Stimulated activated CD8-positive, alpha-beta memory T cell treated with anti-CD3 and anti-CD28 coated beads, Interleukin-2, amount 100 ng/mL, for 1 hour (primary cell): ENCODE measurements at regions not wholly inside any gene's neighbourhood (a gene's known extent, or its start where the extent isn't known, plus 50 kb on each side); places are given as distances from the start of the nearest gene placed in this dataset.

Source experiments
- DNase-seq, 2 donors: peaks; one replicate each; pipeline ENCODE4 v3.0.0-alpha.2; 2020; ENCODE audit warnings: low read depth in 2 of 2

DNA sequence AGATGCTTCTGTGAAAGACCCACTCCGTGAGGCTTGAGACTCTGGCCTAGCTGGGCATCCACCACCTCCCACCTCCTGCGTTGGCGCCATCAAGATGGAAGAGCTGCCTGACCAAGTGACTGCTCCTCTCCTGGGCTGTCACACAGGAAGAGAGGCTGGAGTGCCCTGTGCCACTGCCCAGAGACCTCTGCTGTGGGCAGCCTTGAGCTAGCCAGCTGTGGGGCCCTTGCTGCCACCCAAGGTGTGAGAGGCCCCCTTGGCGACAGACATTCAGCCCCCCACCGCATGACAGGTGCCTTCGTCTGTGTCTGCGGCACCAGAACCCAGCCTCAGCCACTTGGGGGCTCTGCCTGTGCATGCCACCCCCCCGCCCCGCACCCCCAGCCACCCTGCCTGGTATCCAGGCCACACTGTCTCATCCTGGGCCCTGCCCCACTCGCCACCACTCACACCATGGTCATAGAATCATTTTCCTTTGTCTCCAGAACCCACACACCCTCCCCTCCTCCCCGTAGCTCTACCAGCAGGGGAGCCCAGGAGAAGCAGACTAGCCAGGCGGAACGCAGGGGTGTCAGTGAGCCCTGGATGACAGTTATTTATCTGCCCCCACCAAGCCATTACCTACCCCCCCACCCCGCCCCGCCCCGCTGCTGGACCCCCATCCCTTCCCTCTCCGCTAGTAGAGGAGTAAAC, 120.9 kb upstream of the LHX1 start:
- no peak for DNase-seq

DNA sequence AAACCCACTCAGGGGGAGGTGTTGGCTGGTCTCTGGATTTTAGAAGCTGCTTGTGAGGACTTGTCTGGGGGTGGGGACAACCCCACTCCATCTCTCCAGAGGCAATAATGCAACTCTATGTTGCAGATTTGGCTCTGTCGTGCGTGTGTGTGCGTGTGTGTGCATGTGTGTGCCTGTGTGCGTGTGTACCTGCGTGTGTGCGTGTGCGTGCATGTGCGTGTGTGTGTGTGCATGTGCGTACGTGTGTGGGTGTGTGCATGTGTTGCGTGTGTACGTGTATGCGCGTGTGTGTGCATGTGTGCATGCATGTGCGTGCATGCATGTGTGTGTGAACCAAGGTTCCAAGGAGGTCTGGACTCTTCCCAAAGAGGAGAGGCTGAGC, 120.4 kb upstream of the LHX1 start:
- DNase-seq: no peak

DNA sequence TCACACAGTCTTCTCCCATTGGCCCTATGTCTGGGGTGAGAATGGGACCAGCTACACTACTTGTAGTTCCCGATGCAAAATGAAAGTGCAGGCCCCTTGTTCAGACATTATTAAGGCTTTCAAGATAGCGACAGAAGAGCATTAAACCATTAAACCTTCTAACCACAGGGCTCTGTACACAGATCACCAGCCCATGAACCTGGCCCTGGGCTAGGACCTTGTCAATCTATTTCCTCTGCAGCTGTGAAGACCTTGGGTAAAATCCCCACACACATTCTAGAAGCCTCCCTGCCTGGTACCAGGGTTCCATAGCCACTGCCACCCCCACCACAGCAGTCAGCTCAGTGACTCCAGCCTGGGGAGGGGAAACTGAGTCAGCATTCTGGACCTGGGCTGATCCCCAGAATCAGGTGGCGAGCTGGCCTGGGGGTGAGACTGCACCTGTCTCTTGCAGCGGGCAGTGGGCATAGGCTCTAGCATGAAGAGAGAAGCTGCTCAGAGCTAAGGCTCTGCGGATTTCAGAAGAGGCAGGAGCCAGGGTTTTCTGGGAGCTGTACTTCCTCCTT, 119.7 kb upstream of the LHX1 start:
- no peak for DNase-seq

DNA sequence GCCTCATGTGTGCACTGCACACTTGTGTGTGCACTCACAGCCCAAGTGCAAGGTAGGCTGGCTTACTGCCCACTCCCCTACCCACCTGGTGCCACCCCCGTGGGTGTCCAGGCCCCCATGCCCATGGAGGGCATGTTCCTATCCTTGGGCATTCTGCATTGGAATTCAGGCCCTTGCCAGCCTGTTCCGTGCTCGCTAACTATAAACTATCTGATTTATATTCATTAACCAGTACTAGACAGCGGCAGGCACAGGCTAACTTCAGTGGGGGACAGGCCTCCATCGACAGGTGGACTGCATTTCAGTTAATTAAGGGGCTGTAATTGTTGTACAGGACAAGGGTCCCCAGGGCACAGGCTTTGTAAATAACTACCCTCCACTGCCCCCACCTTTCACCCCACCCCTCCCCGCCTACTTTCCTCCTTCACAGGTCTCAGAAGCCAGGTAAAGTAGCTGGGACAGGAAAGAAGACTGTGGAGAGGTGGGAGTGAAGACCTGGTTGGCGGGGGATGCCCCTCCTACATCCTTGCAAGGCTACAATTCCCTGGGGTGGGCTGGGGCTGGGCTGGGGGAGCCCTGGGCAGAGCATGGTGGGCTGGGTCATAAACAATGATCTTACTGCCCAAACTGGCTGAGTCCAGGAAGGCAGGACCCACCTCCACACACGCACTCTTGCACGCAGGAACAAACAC, 119.0 kb upstream of the LHX1 start:
- no peak for DNase-seq

DNA sequence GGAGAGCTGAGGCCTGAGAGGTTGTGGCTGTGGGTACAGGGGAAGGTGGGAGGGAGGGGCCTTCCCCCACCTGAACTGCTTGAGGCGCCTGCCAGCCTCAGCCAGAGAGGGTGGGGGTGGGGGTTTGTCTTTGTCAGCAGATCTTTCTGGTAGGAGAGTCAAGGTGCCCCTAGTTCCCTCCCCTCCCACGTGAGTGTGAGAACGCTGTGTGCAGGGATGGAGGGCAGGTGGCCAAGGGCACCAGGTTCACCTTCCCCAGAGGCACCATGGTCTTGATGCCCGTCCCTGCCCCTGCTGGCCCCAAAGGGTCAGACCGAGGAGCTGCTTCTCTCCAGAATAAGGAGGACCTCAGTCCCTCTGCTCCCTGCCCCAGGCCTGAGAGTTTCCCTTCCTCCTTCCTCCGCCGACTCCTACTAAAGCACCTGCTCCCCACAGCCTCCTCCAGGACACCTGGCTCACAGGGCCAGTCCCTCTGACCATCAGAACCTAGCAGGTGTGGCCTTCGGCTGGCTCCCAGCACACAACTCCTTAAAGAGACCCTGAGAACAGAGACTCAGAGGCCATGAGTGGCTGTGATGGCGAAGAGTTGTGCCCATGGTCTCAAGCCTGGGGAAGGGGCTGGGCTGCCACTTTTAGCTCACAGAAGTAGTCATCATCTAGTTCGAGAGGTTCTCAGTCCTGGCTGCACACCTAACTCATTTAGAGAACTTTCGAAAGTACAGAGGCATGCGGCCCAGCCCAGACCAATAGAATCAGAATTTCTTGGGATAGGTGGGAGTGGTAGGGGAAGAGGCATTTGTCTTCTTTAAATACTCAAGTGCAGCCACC, 113.2 kb upstream of the LHX1 start:
- DNase-seq: no peak

DNA sequence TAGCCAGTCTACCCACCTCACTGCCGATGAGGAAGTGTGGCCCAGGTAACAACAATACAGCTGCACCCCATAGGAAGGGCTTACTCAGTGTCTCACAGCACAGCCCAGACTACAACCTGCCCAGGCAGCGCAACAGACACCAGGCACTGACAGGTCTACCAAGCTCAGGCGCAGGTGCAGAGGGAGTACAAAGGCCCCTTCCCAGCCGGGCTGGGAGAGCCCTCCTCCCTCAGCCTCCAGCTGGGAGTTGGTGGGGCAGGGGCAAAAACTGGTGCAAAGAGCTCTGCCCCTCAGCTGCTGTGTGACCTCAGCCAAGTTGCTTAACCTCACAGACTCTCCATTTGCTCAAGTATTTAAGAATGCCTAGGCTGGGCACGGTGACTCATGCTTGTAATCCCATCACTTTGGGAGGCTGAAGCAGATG, 112.6 kb upstream of the LHX1 start:
- no peak for DNase-seq

DNA sequence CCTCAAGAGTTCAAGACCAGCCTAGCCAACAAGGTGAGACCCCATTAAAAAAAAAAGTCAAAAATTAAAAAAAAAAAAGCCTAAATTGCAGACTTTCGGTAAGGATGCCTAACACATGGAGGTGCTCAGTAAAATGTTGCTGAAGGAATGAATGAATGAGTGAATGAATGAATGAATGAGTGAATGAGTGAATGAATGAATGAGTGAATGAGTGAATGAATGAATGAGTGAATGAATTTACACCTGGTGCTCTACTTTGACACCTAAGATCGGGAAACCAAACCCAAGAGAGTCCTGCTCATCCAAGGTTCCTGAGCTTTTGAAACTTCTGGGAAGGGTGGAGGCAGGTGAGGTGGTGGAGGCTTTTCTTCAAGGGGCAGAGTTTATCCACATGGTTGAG, 112.2 kb upstream of the LHX1 start:
- no peak for DNase-seq

DNA sequence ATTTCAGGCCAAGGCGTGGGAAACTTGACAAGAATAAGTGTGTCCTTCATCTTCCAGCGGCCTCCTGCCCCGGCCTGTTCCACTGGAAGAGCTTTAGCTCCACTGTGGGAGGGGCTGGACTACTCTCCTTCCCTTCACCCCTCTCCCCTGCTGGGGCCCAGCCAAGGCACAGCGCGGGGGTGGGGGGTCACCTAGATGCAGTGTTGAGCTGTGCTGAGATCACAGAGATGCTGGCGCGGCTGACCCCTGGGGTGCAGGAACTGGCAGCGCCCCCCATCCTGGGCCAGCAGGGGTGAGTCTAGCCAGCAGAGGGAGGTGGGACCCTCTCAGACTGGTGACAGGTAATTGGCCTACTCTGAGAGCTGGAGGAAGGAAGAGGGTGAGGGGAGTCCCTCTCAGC, 111.8 kb upstream of the LHX1 start:
- no peak for DNase-seq

DNA sequence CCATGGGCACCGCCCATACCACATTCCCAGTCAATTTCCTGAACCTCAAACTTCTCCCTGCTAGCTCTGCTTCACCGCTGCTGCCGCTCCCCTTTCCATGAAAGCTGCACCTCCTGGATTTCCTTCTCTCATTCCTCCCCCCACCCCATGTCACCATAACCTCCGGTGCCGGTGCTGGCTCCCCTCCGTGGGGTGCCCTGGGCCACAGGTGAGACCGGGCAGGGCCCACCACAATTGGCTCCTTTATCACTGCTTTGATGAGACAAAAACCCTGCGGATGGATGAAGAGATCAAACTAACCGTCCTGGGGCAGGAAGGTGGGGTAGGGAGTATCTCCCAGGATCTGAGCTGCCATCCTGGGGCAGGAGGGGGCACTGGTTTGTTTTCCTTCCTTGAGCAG, 111.3 kb upstream of the LHX1 start:
- DNase-seq: no peak

DNA sequence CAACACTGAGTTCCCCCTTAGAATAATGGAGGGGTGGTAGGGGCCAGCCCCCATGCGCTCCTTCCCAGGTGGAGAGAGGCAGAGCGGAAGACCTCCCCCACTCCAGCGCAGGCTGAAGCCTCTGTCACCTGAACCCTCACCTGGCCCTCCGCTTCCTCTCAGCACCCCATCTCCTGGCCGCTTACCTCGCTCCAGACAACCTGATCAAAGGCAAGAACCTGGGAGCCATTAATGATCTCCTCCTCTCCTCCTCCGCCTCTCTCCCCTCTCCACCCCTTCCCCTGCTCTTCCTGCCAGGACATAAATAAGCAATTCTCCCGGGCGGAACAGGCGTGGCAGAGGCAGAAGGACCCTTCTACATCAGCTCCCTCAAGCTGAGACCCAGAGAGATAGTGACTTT, 110.2 kb upstream of the LHX1 start:
- DNase-seq: no peak

DNA sequence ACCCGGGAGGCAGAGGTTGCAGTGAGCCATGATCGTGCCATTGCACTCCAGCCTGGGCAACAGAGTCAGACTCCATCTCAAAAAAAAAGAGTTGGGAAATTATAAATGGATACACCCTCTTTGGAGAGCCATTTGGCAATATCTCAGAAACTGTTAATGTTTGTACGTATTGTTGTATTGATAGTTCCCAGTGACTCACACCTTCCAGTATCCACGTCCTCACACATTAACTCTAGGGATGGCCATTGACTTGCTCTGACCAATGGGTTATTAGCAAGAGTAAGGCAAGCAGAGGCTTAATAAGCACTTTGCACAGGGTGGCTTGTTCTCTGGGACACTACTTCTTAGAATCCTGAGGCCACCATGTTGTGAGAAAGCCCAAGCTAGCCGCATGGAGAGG, 107.6 kb upstream of the LHX1 start:
- DNase-seq: no peak

DNA sequence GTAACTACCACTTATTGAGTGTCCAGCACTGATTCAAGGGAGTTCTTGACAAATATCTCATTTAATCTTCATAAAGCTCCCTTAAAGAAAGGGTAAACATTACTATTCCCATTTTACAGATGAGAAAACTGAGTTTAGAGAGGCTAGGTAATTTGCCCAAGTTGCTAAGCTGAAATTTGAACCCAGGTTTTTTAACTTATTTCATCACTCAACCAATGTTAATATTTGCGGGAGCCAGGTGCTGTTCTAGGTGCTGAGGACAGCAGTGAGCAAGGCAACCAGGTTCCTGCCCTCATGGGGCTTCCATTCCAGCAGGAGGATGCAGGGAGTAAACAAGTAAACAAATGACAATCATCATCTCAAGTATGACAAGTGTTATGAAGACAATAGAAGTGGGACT, 104.0 kb upstream of the LHX1 start:
- no peak for DNase-seq

DNA sequence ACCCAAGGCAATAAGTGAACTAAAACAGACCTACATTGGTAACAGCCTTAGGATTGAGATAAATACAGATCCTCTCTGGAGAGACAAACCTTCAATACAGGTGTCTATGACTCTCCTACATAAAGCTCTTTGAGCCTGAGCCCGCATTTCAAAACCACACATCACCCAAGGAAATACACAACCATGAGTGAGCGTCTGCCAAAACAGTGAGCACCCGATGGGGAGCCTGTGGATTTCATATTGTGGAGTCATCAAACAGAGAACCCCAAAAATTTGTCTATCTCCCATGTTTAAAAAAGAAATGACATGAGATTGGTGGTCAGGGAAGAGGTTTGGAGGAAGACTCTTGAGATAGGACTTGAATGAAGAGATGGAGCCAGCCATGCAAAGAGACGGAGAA, 102.2 kb upstream of the LHX1 start:
- DNase-seq: no peak

DNA sequence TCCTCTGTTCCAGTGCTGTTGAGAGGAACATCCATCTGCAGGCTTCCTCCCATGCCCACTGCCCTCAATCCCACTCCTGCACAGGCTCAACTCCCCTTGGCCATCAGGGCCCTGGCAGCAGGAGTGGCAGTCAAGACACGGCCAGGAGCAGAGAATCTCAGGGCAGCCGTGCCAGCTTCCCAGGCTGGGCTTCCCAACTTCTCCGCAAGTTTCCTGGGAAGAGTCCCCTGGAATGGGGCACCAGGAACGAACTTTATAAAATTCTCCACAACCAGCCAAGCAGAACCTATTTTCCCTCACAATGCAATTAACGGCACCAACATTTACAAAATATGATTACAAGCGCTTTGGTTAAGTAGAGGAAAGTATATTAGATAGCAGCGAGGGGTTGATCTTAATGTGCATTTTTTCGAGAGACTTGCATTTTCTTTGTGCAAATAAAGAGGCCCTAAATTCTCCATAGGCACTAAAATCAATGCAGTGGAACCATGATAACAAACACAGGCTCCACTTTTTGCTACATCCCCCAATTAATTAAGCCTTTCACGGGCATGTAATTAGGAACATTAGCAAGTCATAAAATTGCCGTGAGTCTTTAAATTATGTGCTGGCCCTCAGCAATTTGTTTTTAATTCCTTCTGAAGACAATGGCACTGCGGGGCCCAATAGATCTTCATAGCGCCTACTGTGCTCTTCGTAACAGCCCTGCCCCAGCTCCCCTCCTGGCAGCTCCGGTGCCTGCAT, 99.9 kb upstream of the LHX1 start:
- DNase-seq: no peak

DNA sequence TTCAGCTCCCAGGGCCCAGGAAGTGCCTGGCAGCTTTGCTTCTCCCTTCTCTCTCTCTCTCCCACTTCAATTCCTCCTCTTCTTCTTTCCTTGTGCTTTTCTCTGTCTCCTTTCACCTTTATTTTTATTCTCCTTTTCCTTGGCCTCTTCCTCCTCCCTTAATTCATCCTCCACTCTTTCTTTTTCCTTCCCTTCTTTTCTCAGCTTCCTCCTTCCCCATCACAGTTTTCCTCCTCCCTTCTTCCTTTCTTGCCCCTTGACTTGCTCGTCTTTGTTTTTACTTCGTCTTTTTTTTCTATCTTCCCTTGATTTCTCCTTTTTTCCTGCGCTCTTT, 99.4 kb upstream of the LHX1 start:
- DNase-seq: no peak

DNA sequence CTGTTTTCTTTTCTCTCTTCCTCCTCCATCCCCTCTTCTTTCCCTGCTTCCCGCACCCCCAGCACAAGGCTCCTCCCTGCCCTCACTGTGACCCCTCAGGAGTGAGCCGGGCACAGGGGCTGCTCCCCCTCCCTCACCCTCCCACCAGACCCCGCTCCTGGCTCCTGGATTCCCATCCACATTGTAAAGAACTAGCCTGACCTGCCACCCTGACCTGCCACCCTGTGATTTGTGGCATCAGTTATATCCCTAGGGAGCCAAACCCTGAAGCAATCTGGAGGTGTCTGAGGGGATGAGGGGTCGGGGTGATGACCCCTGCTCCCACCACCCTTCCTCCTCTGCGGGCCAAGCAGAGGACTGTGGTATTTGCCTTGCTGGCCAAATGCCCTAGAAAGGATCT, 98.0 kb upstream of the LHX1 start:
- DNase-seq: no peak

DNA sequence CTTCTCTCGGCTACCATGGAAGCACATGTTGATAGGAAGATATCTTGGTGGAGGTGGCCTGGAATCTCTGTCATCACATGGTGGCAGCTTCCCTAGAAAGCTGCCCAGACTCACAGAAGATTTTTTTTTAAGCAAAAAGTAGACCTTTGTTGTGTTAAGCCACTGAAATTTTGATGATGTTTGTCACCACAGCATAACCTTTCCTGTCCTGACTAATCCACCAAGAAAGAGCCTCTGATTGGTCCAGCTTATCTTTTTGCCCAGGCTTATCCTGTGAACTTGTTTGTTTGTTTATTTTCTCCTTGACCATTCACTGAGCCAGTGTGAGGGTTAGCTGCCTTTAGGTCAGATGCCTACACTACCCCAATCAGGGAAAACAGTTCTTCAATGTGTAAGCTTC, 96.5 kb upstream of the LHX1 start:
- DNase-seq: no peak

DNA sequence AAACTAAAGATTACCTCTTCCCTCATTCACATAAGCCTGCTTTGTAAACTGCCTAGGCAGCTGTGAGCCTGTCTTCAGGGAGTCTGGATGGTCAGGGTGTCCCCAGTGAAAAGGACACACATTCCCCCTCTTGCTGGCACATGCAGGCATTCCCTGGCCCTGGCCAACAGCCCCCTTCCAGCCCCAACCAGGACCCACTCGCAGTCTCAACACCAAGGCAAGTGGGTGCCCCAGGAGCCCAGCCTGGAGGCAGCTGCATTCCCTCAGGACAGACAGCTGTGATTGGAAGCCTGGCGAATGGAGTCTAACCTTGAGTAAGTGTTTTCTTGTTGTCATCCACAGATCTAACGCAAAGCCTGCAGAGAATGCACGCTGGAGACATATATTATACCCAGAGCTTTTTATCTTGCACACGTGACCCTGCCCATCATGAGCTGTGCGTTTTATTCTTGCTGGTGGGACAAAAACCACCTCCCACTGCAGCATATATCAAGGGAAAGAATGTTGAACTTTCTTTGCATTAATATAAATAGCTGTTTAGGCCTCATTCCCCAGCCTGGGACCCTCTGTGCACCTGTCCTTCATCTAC, 95.0 kb upstream of the LHX1 start:
- DNase-seq: no peak

DNA sequence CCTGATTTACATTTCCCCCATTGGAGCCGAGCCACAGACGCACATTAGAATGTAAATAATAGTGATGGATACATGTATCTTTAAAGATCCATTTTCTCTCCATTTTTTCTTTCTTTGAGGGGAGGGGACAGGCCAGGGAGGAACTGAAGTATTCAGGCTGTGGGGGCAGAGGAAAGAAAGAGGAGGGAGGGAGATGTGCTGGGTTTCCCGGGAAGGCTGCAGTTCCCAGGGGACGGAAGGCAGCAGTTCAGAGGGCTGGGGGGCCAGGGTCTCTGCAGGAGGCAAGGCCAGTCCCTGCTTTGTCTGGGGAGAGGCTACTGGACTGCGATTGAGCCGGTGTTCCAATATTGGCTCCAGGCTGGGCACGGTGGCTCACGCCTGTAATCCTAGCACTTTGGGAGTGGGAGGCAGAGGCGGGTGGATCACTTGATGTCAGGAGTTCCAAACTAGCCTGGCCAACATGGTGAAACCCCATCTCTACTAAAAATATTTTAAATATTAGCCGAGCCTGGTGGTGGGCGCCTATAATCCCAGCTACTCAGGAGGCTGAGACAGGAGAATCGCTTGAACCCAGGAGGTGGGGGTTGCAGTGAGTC, 94.2 kb upstream of the LHX1 start:
- DNase-seq: no peak

DNA sequence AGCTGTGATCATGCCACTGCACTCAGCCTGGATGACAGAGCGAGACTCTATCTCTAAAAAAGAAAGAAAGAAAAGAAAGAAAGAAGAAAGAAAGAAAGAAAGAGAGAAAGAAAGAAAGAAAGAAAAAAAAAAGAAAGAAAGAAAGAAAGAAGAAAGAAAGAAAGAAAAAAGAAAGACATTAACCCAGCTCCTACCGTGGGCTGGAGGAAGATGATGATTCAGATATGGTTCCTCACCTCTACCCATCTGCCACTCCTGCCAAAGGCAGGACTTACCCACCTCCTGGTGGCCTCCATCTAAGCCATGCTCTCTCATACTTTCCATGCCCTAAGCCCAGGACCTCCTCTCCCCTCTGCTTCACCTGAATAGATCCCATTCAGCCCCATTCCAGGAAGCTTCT, 93.3 kb upstream of the LHX1 start:
- no peak for DNase-seq

DNA sequence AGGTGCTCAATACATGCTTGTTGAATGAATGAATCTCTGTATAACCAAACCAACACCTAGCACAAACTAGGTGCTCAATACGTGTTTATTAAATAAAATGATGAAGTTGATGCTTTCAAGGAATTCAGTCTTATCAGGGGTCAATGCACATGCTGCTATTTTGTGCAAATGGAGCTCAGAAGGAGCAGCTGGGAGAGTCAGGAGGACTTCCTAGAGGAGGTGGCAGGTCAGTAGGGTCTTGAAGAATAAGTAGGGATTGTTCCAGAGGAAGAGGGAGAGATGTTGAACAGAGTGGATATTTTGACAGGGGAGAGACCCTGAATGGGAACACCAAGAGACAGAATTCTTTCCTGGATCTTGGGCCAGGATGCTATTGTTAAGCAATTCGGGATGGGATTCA, 92.7 kb upstream of the LHX1 start:
- no peak for DNase-seq
